H7 (cell line): ENCODE measurements at regions not wholly inside any gene's neighbourhood (a gene's known extent, or its start where the extent isn't known, plus 50 kb on each side); places are given as distances from the start of the nearest gene placed in this dataset.
A peak's percentile ranks its signal among the peaks of the same experiment; 100 is the strongest.
"Not testable (repeated sequence)": the region's sequence is repeated elsewhere in the genome, so short reads cannot be mapped to it uniquely, and the experiment has no call there.

Source experiments
- DNase-seq: peaks from one replicate; pipeline ENCODE4 v3.0.0; 2012
- H3K27me3 ChIP-seq: 2 replicates; pipeline ENCODE4 v1.6.0; 2011; ENCODE audit warnings: mild to moderate bottlenecking, low read length; ENCODE audit not compliant: control insufficient read depth, insufficient read depth
- H3K36me3 ChIP-seq: replicated peaks from 2 replicates; pipeline ENCODE4 v1.5.1; 2011; ENCODE audit warnings: low read length; ENCODE audit not compliant: control insufficient read depth, insufficient read depth
- H3K4me3 ChIP-seq: 2 replicates; pipeline ENCODE4 v1.5.1; 2011; ENCODE audit warnings: low read depth, mild to moderate bottlenecking, control low read depth, low read length, moderate library complexity; ENCODE audit not compliant: insufficient read depth

GRCh38 chr7:4603843-4604231 is 78.3 kb upstream of the FOXK1 start:
- no peak overlapping the region for H3K4me3 ChIP-seq
- H3K36me3 ChIP-seq, result no peaks in the 10 kb centered on the region
- DNase-seq, result no peak
- no peaks in the 10 kb centered on the region for H3K27me3 ChIP-seq

- Histone ChIP-seq H3K27me3 (no peaks in the 10 kb centered on the region), H3K4me3 (no peak overlapping the region), H3K36me3 (no peaks in the 10 kb centered on the region)
- DNase-seq, result no peak
Observed at GRCh38 chr7:4604456-4604940, 77.6 kb upstream of the FOXK1 start.

GRCh38 chr7:4606797-4607196 is 75.3 kb upstream of the FOXK1 start:
- Histone ChIP-seq H3K4me3 (no peak overlapping the region), H3K36me3 (no peaks in the 10 kb centered on the region), H3K27me3 (no peaks in the 10 kb centered on the region)
- no peak for DNase-seq

DNA sequence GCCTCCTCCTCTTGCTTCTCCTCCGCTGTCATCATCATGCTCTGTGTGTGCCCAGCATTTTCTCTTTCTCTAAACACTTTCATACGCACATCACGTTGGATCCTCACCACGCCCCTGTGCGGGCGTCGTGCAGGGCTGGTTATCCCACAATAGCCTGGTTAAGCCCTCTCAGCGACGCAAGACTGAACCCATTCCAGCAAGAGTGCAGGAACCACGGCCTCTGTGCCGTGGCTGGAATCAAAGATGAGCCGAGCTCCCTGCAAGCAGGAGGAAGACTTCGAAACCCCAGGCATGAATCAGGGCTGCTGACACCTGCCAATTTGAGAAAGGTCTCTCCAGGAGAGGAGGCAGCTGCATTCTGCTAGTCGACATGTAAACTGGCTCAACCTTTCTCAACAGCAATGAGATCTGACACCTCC is 74.8 kb upstream of the FOXK1 start:
- Histone ChIP-seq H3K36me3 (no peaks in the 10 kb centered on the region), H3K4me3 (no peak overlapping the region), H3K27me3 (no peaks in the 10 kb centered on the region)
- no peak for DNase-seq

GRCh38 chr7:4609576-4609975 is 72.5 kb upstream of the FOXK1 start:
- DNase-seq, result not testable (repeated sequence)

DNA sequence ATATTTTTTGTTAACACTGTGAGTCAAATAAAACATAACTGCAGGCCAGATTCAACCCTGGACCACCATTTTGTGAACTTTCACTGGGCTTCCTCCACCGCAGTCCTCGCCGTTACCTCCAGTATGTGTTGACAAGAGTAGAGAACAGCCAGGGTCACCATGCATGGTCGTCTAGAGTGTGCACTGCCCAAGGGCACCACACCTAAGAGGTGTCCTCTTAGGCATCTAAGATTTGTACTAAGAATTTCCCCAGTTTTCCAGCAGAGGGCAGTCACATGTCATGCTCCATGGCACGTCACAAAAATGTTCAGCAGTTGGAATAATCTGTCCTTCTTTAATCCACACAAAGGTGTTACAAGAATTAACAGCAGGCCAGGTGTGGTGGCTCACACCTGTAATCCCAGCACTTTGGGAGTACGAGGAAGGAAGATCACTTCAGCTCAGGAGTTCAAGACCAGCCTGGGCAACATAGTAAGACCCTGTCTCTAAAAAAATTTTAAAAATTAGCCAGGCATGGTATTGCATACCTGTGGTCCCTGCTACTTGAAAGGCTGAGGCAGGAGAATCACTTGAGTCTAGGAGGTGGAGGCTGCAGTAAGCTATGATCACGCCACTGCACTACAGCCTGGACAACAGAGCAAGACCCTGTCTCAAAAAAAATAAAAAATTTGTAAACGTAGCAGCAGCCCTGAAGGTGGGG is 71.2 kb upstream of the FOXK1 start:
- DNase-seq, result peak; percentile 75
- Histone ChIP-seq H3K36me3 (no peaks in the 10 kb centered on the region), H3K27me3 (no peaks in the 10 kb centered on the region), H3K4me3 (no peak overlapping the region)

More at GRCh38 chr7:4609576-4609975, 72.5 kb upstream of the FOXK1 start:
- not testable (repeated sequence) for H3K27me3 ChIP-seq, H3K4me3 ChIP-seq, H3K36me3 ChIP-seq

- no peaks in the 10 kb centered on the region for H3K27me3 ChIP-seq
- no peak for DNase-seq
- no peak overlapping the region for H3K4me3 ChIP-seq
- H3K36me3 ChIP-seq, result no peaks in the 10 kb centered on the region
Observed at GRCh38 chr7:4612237-4612636, 69.9 kb upstream of the FOXK1 start.

- H3K27me3 ChIP-seq, result no peaks in the 10 kb centered on the region
- no peak overlapping the region for H3K4me3 ChIP-seq
- peak; percentile 70 for DNase-seq
- no peaks in the 10 kb centered on the region for H3K36me3 ChIP-seq
Observed at GRCh38 chr7:4612939-4613841, 68.9 kb upstream of the FOXK1 start.

DNA sequence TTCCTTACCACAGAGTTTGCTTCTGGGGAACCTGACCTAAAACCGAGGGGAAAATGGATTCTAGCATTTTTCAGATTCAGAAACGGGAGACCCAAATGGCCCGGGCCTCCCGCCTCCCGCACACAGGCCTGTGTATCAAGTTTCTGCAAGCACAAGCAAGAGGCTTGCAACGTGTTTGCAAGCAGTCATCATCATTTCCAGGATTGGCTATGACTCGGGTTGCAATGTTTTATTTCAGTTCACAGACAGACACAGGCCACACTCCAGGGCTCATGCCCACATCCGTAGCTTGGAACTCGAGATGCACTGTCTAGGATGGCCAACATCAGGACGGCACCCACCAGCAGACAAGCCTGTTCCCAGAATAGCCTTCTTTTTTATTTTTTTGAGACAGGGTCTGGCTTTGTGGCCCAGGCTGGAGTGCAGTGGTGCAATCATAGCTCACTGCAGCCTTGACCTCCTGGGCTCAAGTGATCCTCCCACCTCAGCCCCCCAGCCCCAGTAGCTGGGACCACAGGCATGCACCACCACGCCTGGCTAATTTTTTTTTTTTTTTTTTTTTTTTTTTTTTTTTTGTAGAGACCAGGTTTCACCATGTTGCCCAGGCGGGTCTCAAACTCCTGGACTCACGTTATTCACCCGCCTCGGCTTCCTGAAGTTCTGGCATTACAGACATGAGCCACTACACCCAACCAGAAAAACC is 68.1 kb upstream of the FOXK1 start:
- H3K4me3 ChIP-seq, result no peak overlapping the region
- no peaks in the 10 kb centered on the region for H3K27me3 ChIP-seq
- no peak for DNase-seq
- H3K36me3 ChIP-seq, result no peaks in the 10 kb centered on the region

DNA sequence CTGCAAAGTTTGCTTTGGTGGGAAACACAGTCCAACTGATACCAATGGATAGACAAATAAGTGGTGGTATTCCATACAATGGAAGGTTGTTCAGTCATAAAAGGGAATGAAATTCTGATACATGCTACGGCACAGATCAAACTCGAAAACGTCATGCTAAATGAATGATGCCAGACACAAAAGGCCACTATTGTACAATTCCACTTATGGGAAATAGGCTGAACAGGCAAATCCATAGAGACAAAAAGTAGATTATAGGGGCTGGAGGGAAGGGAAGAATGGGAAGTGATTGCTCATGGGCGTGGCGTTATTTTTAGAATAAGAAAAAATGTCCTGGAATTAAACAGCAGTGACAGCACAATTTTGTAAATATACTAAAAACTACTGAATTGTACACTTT is 66.0 kb upstream of the FOXK1 start:
- Histone ChIP-seq H3K27me3 (no peaks in the 10 kb centered on the region), H3K36me3 (no peaks in the 10 kb centered on the region), H3K4me3 (no peak overlapping the region)
- DNase-seq, result no peak

DNA sequence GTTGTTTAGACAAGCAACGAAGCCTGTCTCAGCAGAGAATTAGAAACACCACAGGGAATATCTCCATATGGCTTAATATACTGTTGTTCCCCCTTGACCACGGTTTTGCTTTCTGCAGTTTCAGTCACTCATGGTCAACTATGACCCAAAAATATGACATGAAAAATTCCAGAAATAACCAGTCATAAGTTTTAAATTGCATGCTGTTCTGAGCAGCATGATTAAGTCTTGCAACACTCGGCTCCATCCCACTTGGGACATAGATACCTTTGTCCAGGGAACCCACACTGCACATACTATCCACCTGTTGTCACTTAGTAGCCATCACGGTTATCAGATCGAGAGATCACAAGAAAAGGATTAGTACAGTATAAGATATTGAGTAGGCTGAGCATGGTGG is 60.7 kb upstream of the FOXK1 start:
- DNase-seq, result no peak
- H3K36me3 ChIP-seq, result no peaks in the 10 kb centered on the region
- H3K27me3 ChIP-seq, result no peaks in the 10 kb centered on the region
- H3K4me3 ChIP-seq, result no peak overlapping the region

- Histone ChIP-seq H3K36me3 (no peaks in the 10 kb centered on the region), H3K27me3 (peaks cover 17% of the 10 kb centered on the region; the same call in 1 of the 2 replicates), H3K4me3 (no peak overlapping the region)
- DNase-seq, result no peak
Observed at GRCh38 chr7:4626318-4626845, 55.7 kb upstream of the FOXK1 start.

GRCh38 chr7:4629287-4629895 is 52.7 kb upstream of the FOXK1 start:
- Histone ChIP-seq H3K27me3 (peaks cover 17% of the 10 kb centered on the region; the same call in 1 of the 2 replicates), H3K36me3 (no peaks in the 10 kb centered on the region), H3K4me3 (no peak overlapping the region)
- DNase-seq, result no peak
